ENCODE measurements at regions not wholly inside any gene's neighbourhood (a gene's known extent, or its start where the extent isn't known, plus 50 kb on each side); places are given as distances from the start of the nearest gene placed in this dataset.

DNA sequence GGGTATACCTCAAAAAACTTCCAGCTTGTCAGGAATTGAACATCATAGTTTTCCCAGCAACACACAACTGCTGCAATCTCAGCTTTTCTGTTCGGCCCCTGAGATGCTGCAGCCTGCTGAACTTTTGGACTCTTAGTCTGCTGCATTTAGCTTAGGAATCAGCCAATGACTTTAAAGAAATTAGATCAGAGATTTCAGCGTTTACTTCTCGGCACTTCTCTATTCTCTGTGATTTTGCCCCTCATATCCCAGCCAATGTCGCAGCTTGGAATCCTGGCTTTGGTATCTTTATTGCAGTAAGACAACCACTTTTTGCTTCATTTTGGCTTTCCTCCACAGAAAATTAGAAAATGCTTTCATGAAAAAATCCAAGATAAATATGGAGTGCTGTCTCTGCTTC lies 86.3 kb upstream of the MCTP2 start:
- CTCF ChIA-PET (ENCODE audit: partially characterized antibody): interaction anchor here (1.2 to 2.4 kb wide), 3 partner anchors 9 to 380 kb away, joined by 4 to 9 read pairs (median 5); no protein-coding TSS in a partner anchor

More for the DNA sequence above, 86.3 kb upstream of the MCTP2 start:
- Histone ChIP-seq H4K91ac (replicated peaks; ENCODE audit: insufficient read length, low read length) (no peak overlapping the region), H3K23me2 (ENCODE audit: low read depth, low read length) (no peaks in the 10 kb centered on the region), H3K9ac (replicated peaks in 1 of 4; ENCODE audit: extremely low read depth in 1 of 4, low read depth in 3 of 4, low read length in 3 of 4) (no peak overlapping the region), H3K18ac (ENCODE audit: extremely low read depth, low read length) (no peak overlapping the region), H3K4ac (replicated peaks; ENCODE audit: insufficient read length, low read depth, low read length) (no peak overlapping the region), H3K4me1 (replicated peaks in 1 of 4; ENCODE audit: control insufficient read depth in 3 of 4, insufficient read depth in 4 of 4, low read length in 3 of 4) (no peaks in the 10 kb centered on the region), H2BK20ac (ENCODE audit: low read length) (no peak overlapping the region), H3K79me1 (ENCODE audit: low read depth, low read length) (no peaks in the 10 kb centered on the region), H3K9me3 (ENCODE audit: insufficient read depth in 2 of 2, low read depth in 1 of 2, low read length in 1 of 2) (no peaks in the 10 kb centered on the region), H2BK12ac (ENCODE audit: low read depth, low read length) (no peak overlapping the region), H3K56ac (replicated peaks; ENCODE audit: insufficient read length, low read depth, low read length) (no peak overlapping the region), H2AK5ac (ENCODE audit: low read depth, low read length) (no peak overlapping the region), H2AFZ (ENCODE audit: low read length) (peak overlapping the region; percentile 55; the same call in 1 of the 2 replicates), H2BK15ac (ENCODE audit: low read length) (no peak overlapping the region), H4K8ac (ENCODE audit: extremely low read depth, insufficient read depth, low read length) (no peak overlapping the region), H4K5ac (ENCODE audit: insufficient read length, low read depth, low read length) (no peak overlapping the region), H2BK120ac (replicated peaks; ENCODE audit: low read depth, low read length) (no peak overlapping the region), H3K4me3 (ENCODE audit: extremely low read depth in 1 of 4, insufficient read depth in 2 of 4, low read depth in 3 of 4, low read length in 4 of 4) (no peak overlapping the region), H3K4me2 (ENCODE audit: insufficient read depth in 1 of 2, low read depth in 2 of 2, low read length in 2 of 2) (no peak overlapping the region), H3K23ac (ENCODE audit: insufficient read length) (no peak overlapping the region), H2BK5ac (ENCODE audit: low read depth, low read length) (no peak overlapping the region), H3K36me3 (ENCODE audit: control insufficient read depth in 2 of 4, insufficient read depth in 4 of 4, low read length in 3 of 4) (no peaks in the 10 kb centered on the region), H3K27ac (ENCODE audit: low read depth, low read length) (no peak overlapping the region), H4K20me1 (replicated peaks in 1 of 2; ENCODE audit: control insufficient read depth in 1 of 2, insufficient read depth in 2 of 2, low read length in 2 of 2) (no peaks in the 10 kb centered on the region), H3K27me3 (replicated peaks in 1 of 4; ENCODE audit: control insufficient read depth in 3 of 4, extremely low read depth in 1 of 4, insufficient read depth in 3 of 4, low read length in 3 of 4) (no peaks in the 10 kb centered on the region), H3K14ac (ENCODE audit: insufficient read length) (no peak overlapping the region), H3K79me2 (ENCODE audit: control insufficient read depth in 1 of 2, insufficient read depth in 2 of 2, low read length in 2 of 2) (no peaks in the 10 kb centered on the region)
- DNase-seq (ENCODE audit: low read depth in 1 of 2, low spot score in 2 of 2): no peak
- no peak for FAIRE-seq
- no peak for TF ChIP-seq NANOG (IDR thresholded peaks at IDR 0.05; ENCODE audit: insufficient read depth, low read depth, low read length, poor library complexity, severe bottlenecking)
- no peak for TF ChIP-seq PHF8 (conservative IDR thresholded peaks at IDR 0.05; ENCODE audit: low read depth, low read length)
- TF ChIP-seq EGR1 (IDR thresholded peaks at IDR 0.05; ENCODE audit: borderline replicate concordance, low read depth, low read length): no peak
- TF ChIP-seq POLR2AphosphoS5 (IDR thresholded peaks at IDR 0.05; ENCODE audit: low read depth, low read length): no peak
- no peak for TF ChIP-seq TEAD4 (IDR thresholded peaks at IDR 0.05; ENCODE audit: low read depth, low read length)
- TF ChIP-seq E2F6 (IDR thresholded peaks at IDR 0.05): no peak
- TF ChIP-seq EZH2 (IDR thresholded peaks at IDR 0.05; ENCODE audit: low read depth, low read length, severe bottlenecking): no peak
- POLR2A ChIA-PET (ENCODE audit: partially characterized antibody): no interaction called here
- WGBS, 2 experiments (ENCODE audit: extremely low coverage in 1 of 2, insufficient coverage in 1 of 2, insufficient read length in 1 of 2, insufficient replicate concordance in 2 of 2, low coverage in 1 of 2, low lambda C conversion rate in 2 of 2, missing lambda C conversion rate in 1 of 2): 94% methylated on average over 4 of the region's 4 CpGs; no CpG with 5 or more reads in 1 of the 2 experiments

Measured in H1 (cell line).